Esophagus squamous epithelium (tissue), 5 donors: ENCODE measurements at regions not wholly inside any gene's neighbourhood (a gene's known extent, or its start where the extent isn't known, plus 50 kb on each side); places are given as distances from the start of the nearest gene placed in this dataset.

Experiments used
- DNase-seq: peaks from one replicate; lab custom pipeline; 2025; lab: John Stamatoyannopoulos, UW
- H3K27ac ChIP-seq, 4 donors: fragments of 200-600 bp; sonication (generic); one replicate each; pipeline ENCODE4 v1.5.1; 2016 to 2019; ENCODE audit warnings: mild to moderate bottlenecking in 1 of 4
- H3K27me3 ChIP-seq, 4 donors: fragments of 200-600 bp; sonication (generic); 1 replicate in 3 of 4; 2 replicates in 1 of 4; pipeline versions ENCODE4 v1.5.1 to v1.6.0; 2017 to 2021; ENCODE audit warnings: antibody characterized with exemption in 1 of 4
- H3K36me3 ChIP-seq, 3 donors: fragments of 200-600 bp; sonication (generic); one replicate each; pipeline ENCODE4 v1.5.1; 2016 to 2019
- H3K4me1 ChIP-seq, 3 donors: fragments of 200-600 bp; sonication (generic); one replicate each; pipeline ENCODE4 v1.5.1; 2017 to 2019
- H3K4me3 ChIP-seq, 4 donors: fragments of 200-600 bp; sonication (generic); 1 replicate in 3 of 4; 2 replicates in 1 of 4; pipeline ENCODE4 v1.5.1; 2016 to 2019; ENCODE audit warnings: mild to moderate bottlenecking in 2 of 4, moderate library complexity in 1 of 4
- H3K9me3 ChIP-seq, 3 donors: fragments of 200-600 bp; sonication (generic); one replicate each; pipeline ENCODE4 v1.5.1; 2016 to 2019
- POLR2A ChIP-seq, 4 donors: fragments of 450-650 bp; IDR thresholded peaks; one replicate each; pipeline ENCODE4 v1.6.1; 2017; ENCODE audit warnings: antibody characterized with exemption in 4 of 4, mild to moderate bottlenecking in 4 of 4, moderate library complexity in 3 of 4
- WGBS, 2 donors: methylation state at CpG; one replicate each; pipeline ENCODE4 v1.1.5; 2018; 5-methylcytosine and 5-hydroxymethylcytosine counted together
- intact Hi-C: fragments of 100-400 bp; cut with DNase I; formaldehyde crosslinking; loops from one replicate; pipeline ENCODE4 v1.15.0; 2022
- TF ChIP-seq, protein P1 (sequence below), 6 experiments: fragments of 450-650 bp in 4 of 6; fragments of 200-600 bp in 2 of 6; sonication (generic) in 2 of 6; IDR thresholded peaks; one replicate each; pipeline ENCODE4 v1.5.1; 2016 to 2019; ENCODE audit warnings: antibody characterized with exemption in 6 of 6, mild to moderate bottlenecking in 4 of 6, moderate library complexity in 4 of 6
- donor health status: DM: yes; HTN: yes; CAD: no.

DNA sequence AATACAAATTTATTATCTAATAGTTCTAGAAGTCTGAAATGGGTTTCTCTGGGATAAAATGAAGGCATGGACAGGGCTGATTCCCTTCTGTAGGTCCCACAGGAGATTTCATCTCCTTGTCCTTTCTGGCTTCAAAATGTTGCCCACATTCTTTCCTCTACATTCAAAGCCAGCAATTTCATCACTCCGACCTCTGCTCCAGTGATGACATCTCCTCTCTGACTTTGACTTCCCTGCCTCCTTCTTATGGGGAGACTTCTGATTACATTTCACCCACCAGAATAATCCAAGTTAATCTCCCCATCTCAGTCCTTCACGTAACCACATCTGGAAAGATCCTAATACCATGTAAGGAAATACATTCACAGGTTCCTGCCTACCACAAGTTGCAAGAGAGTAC, 358.0 kb upstream of the C1orf87 start:
- intact Hi-C loops, result no loop called here
- DNase-seq, result no peak
- H3K27ac ChIP-seq, result peak overlapping the region in 2 of 4 donors; percentile 25 to 34
- no peaks in the 10 kb centered on the region for H3K27me3 ChIP-seq
- no peaks in the 10 kb centered on the region for H3K36me3 ChIP-seq
- H3K4me3 ChIP-seq, result no peak overlapping the region
- H3K4me1 ChIP-seq, result peaks cover 0 to 7% (median 0%) of the 10 kb centered on the region in 3 donors
- TF ChIP-seq, protein P1, sequence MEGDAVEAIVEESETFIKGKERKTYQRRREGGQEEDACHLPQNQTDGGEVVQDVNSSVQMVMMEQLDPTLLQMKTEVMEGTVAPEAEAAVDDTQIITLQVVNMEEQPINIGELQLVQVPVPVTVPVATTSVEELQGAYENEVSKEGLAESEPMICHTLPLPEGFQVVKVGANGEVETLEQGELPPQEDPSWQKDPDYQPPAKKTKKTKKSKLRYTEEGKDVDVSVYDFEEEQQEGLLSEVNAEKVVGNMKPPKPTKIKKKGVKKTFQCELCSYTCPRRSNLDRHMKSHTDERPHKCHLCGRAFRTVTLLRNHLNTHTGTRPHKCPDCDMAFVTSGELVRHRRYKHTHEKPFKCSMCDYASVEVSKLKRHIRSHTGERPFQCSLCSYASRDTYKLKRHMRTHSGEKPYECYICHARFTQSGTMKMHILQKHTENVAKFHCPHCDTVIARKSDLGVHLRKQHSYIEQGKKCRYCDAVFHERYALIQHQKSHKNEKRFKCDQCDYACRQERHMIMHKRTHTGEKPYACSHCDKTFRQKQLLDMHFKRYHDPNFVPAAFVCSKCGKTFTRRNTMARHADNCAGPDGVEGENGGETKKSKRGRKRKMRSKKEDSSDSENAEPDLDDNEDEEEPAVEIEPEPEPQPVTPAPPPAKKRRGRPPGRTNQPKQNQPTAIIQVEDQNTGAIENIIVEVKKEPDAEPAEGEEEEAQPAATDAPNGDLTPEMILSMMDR (IDR thresholded peaks at IDR 0.05), result no peak
- no peak for TF ChIP-seq POLR2A (IDR thresholded peaks at IDR 0.05)
- 66 to 68% methylated on average over 2 of the region's 2 CpGs for WGBS, 2 donors
- peaks cover 0 to 9% (median 0%) of the 10 kb centered on the region in 3 donors for H3K9me3 ChIP-seq

DNA sequence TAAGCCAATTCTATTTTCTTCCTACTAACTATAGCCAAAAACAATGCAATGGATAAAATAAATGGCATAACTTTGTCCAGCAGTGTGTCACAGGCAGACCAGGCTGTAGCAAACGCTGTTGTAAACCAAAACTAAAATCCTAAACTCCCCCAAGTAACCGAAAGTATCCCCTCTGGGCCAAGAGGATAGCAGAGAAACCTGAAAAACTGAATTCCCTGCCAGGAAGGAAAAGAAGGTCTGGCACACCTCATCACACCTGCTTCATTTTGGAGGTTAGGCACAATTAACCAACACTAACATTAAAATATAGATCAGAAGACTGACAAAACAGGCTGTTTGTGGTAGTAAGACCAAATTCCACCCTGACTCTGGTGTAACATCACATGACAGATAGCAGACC, 356.8 kb upstream of the C1orf87 start:
- DNase-seq, result no peak
- H3K27me3 ChIP-seq, result no peaks in the 10 kb centered on the region
- WGBS, 2 donors, result 22 to 42% methylated on average over 2 of the region's 2 CpGs
- H3K9me3 ChIP-seq, result peaks cover 0 to 9% (median 0%) of the 10 kb centered on the region in 3 donors
- no peaks in the 10 kb centered on the region for H3K36me3 ChIP-seq
- no peak overlapping the region for H3K27ac ChIP-seq
- TF ChIP-seq POLR2A (IDR thresholded peaks at IDR 0.05), result no peak
- TF ChIP-seq, protein P1 (IDR thresholded peaks at IDR 0.05), result no peak
- H3K4me3 ChIP-seq, result no peak overlapping the region
- peaks cover 0 to 7% (median 0%) of the 10 kb centered on the region in 3 donors for H3K4me1 ChIP-seq
- intact Hi-C loops, result no loop called here

DNA sequence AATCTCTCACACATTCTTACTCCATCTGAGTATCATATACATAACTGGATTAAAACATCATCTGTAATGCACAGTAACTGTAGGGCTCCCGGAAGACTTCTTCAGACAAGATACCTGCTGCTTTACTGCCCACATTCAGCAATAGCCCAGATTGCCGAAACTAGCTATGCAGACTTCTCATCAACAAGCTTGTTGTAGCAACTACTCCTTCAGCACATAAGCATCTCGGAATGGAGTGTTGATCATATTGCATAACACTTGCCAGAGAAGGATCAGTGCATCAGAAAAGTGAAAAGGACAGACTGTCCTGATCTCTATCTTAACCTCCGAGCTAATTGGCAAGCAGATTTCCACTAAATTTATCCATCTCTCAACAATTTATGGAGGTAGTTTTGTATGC, 354.6 kb upstream of the C1orf87 start:
- H3K4me3 ChIP-seq, result no peak overlapping the region
- no peaks in the 10 kb centered on the region for H3K9me3 ChIP-seq
- no peak for DNase-seq
- no peaks in the 10 kb centered on the region for H3K27me3 ChIP-seq
- H3K4me1 ChIP-seq, result peaks cover 0 to 7% (median 0%) of the 10 kb centered on the region in 3 donors
- no peak for TF ChIP-seq POLR2A (IDR thresholded peaks at IDR 0.05)
- TF ChIP-seq, protein P1 (IDR thresholded peaks at IDR 0.05), result no peak
- WGBS, 2 donors, result 44 to 77% methylated on average over 4 of the region's 4 CpGs
- intact Hi-C loops, result no loop called here
- H3K27ac ChIP-seq, result peak overlapping the region; percentile 1 to 64 (median 34)
- H3K36me3 ChIP-seq, result no peaks in the 10 kb centered on the region

DNA sequence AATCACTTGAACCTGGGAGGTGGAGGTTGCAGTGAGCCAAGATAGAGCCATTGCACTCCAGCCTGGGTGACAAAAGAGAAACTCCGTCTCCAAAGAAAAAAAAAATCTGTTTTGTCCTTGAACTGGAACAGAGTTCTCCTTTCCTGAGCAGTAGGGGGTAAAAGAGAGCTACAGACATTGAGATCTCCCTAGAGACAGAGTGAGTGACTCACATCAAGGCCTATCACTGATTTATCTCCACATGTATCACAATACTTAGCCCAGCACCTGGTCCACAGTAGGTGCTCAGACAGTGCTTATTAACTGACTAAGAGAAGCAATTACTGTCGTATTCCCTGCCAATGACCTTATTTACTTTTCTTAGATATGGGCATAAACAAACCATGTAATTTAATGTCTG, 354.1 kb upstream of the C1orf87 start:
- peak overlapping the region; percentile 1 to 64 (median 34) for H3K27ac ChIP-seq
- no peaks in the 10 kb centered on the region for H3K36me3 ChIP-seq
- WGBS, 2 donors, result 70 to 76% methylated on average over 2 of the region's 2 CpGs
- H3K4me1 ChIP-seq, result peaks cover 0 to 7% (median 0%) of the 10 kb centered on the region in 3 donors
- no peaks in the 10 kb centered on the region for H3K9me3 ChIP-seq
- intact Hi-C loops, result no loop called here
- no peak for DNase-seq
- no peaks in the 10 kb centered on the region for H3K27me3 ChIP-seq
- TF ChIP-seq, protein P1 (IDR thresholded peaks at IDR 0.05), result no peak
- no peak for TF ChIP-seq POLR2A (IDR thresholded peaks at IDR 0.05)
- H3K4me3 ChIP-seq, result no peak overlapping the region

DNA sequence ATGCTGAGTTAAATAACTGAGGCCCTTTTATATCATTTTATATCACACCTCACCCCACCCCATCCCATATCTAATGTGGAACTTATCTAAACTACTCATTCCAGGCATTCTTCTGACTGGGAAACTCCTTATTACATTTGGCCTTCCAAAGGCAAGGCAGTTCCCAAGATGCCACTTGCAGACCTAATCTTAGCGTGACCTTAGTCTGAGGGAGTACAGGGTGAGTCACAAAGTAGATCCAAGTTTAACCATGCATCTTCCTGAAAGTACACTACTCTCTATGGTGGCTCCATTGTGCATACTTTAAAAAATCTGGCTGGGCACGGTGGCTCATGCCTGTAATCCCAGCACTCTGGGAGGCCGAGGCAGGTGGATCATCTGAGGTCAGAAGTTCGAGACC, 353.6 kb upstream of the C1orf87 start:
- TF ChIP-seq, protein P1 (IDR thresholded peaks at IDR 0.05), result no peak
- no peak for TF ChIP-seq POLR2A (IDR thresholded peaks at IDR 0.05)
- intact Hi-C loops, result no loop called here
- no peaks in the 10 kb centered on the region for H3K36me3 ChIP-seq
- peak overlapping the region in 2 of 4 donors; percentile 16 to 64 for H3K27ac ChIP-seq
- no peaks in the 10 kb centered on the region for H3K27me3 ChIP-seq
- WGBS, 2 donors, result 78 to 80% methylated on average over 2 to 4 of the region's 4 CpGs
- no peaks in the 10 kb centered on the region for H3K9me3 ChIP-seq
- no peak for DNase-seq
- no peak overlapping the region for H3K4me3 ChIP-seq
- H3K4me1 ChIP-seq, result peaks cover 0 to 7% (median 0%) of the 10 kb centered on the region in 3 donors
